Prostate gland (tissue), 2 donors: ENCODE measurements at regions not wholly inside any gene's neighbourhood (a gene's known extent, or its start where the extent isn't known, plus 50 kb on each side); places are given as distances from the start of the nearest gene placed in this dataset.

Experiments
- CTCF ChIP-seq, 4 experiments: fragments of 200-600 bp in 2 of 4; fragments of 450-650 bp in 2 of 4; sonication (generic) in 2 of 4; IDR thresholded peaks; 1 replicate in 3 of 4; 2 replicates in 1 of 4; pipeline ENCODE4 v1.5.1; 2016 to 2019; ENCODE audit warnings: antibody characterized with exemption in 4 of 4, mild to moderate bottlenecking in 2 of 4, moderate library complexity in 2 of 4
- POLR2A ChIP-seq: fragments of 450-650 bp; IDR thresholded peaks from one replicate; pipeline ENCODE4 v1.6.1; 2016; ENCODE audit warnings: antibody characterized with exemption, mild to moderate bottlenecking
- POLR2AphosphoS5 ChIP-seq: sonication (generic); formaldehyde crosslinking; IDR thresholded peaks from one replicate; pipeline ENCODE4 v1.6.1; 2017; ENCODE audit warnings: antibody characterized with exemption

GRCh38 chr4:106582103-106582502 is 213.5 kb upstream of the GIMD1 start:
- TF ChIP-seq CTCF (IDR thresholded peaks at IDR 0.05) (no peak), POLR2A (no peak), POLR2AphosphoS5 (no peak)
